ENCODE measurements at regions not wholly inside any gene's neighbourhood (a gene's known extent, or its start where the extent isn't known, plus 50 kb on each side); places are given as distances from the start of the nearest gene placed in this dataset.

DNA sequence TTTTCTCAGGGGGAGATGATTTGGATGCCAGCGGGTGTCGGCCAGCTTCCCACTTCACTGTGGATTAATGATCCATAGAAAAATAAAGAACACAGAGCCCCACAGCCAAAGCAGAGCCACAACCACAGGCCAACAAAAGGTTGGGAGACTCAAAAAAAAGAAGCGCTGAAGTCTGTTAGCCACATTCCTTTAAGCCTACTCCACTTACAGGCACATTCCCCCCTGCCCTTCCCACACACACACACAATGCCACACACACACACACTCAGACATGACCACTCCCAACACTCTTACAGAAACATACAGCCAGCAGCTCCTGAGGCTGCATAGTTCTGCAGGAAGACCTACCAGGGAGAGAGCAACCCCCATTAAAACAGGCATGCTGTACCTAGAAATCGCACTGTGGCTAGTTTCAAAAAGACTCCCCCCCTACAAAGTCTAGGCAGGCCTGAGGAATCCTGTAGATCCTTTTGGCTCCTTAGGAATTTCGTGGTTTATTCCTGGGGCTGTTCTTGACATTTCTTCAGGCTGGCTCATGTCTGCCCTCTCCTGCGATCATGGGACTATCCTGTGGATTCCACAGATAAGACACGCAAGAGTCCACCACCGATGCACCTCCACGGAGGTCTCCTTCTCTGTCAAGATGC is 309.4 kb upstream of the TSPY4 start:
- DNase-seq (ENCODE audit: low spot score) = no peak
- Histone ChIP-seq H4K20me1 (ENCODE audit: insufficient read depth, low read length) (no peaks in the 10 kb centered on the region), H3K4me3 (ENCODE audit: low read depth, low read length, poor library complexity, severe bottlenecking) (no peak overlapping the region), H3K9me3 (ENCODE audit: low read length) (no peaks in the 10 kb centered on the region), H3K9me2 (ENCODE audit: insufficient read depth, low read length) (no peaks in the 10 kb centered on the region), H3K79me2 (ENCODE audit: insufficient read depth, low read depth, low read length) (no peaks in the 10 kb centered on the region), H2AFZ (ENCODE audit: low read length) (no peak overlapping the region), H3K27ac (ENCODE audit: low read depth, low read length, poor library complexity, severe bottlenecking) (no peak overlapping the region), H3K36me3 (ENCODE audit: insufficient read depth, low read length) (no peaks in the 10 kb centered on the region), H3K4me2 (ENCODE audit: low read length) (no peak overlapping the region), H3K4me1 (ENCODE audit: insufficient read depth, low read length, poor library complexity, severe bottlenecking) (no peaks in the 10 kb centered on the region)
- no TSS peak for BruUV-seq (replicated peaks)
- intact Hi-C loops (cut with micrococcal nuclease; ENCODE audit: unreplicated experiment) = no loop called here
- CTCF ChIA-PET (ENCODE audit: unreplicated experiment) = no interaction called here
- TF ChIP-seq, protein P1, sequence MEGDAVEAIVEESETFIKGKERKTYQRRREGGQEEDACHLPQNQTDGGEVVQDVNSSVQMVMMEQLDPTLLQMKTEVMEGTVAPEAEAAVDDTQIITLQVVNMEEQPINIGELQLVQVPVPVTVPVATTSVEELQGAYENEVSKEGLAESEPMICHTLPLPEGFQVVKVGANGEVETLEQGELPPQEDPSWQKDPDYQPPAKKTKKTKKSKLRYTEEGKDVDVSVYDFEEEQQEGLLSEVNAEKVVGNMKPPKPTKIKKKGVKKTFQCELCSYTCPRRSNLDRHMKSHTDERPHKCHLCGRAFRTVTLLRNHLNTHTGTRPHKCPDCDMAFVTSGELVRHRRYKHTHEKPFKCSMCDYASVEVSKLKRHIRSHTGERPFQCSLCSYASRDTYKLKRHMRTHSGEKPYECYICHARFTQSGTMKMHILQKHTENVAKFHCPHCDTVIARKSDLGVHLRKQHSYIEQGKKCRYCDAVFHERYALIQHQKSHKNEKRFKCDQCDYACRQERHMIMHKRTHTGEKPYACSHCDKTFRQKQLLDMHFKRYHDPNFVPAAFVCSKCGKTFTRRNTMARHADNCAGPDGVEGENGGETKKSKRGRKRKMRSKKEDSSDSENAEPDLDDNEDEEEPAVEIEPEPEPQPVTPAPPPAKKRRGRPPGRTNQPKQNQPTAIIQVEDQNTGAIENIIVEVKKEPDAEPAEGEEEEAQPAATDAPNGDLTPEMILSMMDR (conservative IDR thresholded peaks at IDR 0.05; ENCODE audit: low read length) = no peak
- TF ChIP-seq EZH2phosphoT487 (IDR thresholded peaks at IDR 0.05; ENCODE audit: borderline replicate concordance, low read depth, low read length) = no peak
- POLR2A ChIA-PET = interaction anchor here (1.4 kb wide), 1 partner anchor 15 kb away, joined by 3 read pairs; no protein-coding TSS in a partner anchor

DNA sequence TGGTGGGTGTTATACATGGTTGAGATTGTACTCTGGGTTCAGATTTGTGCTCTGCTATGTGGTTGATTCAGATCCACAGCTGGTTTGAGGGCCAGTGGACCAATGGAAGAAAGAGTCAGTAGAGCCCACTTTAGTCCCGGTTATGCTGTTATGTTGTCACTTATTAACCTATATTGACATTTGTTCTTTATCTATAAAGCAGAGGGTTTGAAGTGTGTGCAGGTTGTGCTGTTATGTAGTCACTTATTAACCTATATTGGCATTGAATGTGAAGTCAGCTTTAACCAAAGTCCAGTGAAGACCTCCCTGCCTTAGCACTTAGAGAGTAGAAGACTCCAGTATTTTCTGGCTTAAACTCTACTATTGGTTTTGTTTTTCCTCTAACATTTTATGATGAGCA is 307.3 kb upstream of the TSPY4 start:
- Histone ChIP-seq H4K20me1 (ENCODE audit: insufficient read depth, low read length) (no peaks in the 10 kb centered on the region), H3K4me1 (ENCODE audit: insufficient read depth, low read length, poor library complexity, severe bottlenecking) (no peaks in the 10 kb centered on the region), H3K27ac (ENCODE audit: low read depth, low read length, poor library complexity, severe bottlenecking) (no peak overlapping the region), H3K4me3 (ENCODE audit: low read depth, low read length, poor library complexity, severe bottlenecking) (no peak overlapping the region), H2AFZ (ENCODE audit: low read length) (no peak overlapping the region), H3K4me2 (ENCODE audit: low read length) (no peak overlapping the region), H3K36me3 (ENCODE audit: insufficient read depth, low read length) (no peaks in the 10 kb centered on the region), H3K9me2 (ENCODE audit: insufficient read depth, low read length) (no peaks in the 10 kb centered on the region), H3K9me3 (ENCODE audit: low read length) (no peaks in the 10 kb centered on the region), H3K79me2 (ENCODE audit: insufficient read depth, low read depth, low read length) (no peaks in the 10 kb centered on the region)
- CTCF ChIA-PET (ENCODE audit: unreplicated experiment) = no interaction called here
- TF ChIP-seq, protein P1 (conservative IDR thresholded peaks at IDR 0.05; ENCODE audit: low read length) = no peak
- no peak for TF ChIP-seq EZH2phosphoT487 (IDR thresholded peaks at IDR 0.05; ENCODE audit: borderline replicate concordance, low read depth, low read length)
- intact Hi-C loops (cut with micrococcal nuclease; ENCODE audit: unreplicated experiment) = no loop called here
- POLR2A ChIA-PET = no interaction called here
- BruUV-seq (replicated peaks) = no TSS peak
- DNase-seq (ENCODE audit: low spot score) = no peak

DNA sequence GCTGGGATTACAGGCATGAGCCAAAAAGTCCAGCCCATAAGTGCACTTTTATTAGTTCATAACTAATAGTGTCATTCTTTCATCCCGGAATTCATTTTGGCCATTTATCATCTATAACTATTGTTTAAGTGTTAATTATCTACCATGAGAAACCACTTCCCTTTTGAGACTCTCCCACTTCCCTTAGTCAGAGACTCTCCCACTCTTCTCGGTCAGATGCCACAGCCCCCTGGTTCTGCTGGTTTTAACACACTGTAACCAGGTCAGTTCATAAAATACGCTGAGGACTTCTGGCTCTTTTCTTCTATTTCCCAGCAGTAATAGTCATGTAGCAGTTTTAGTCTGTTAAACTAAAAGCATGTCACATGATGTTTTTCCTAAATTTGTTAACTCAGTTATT is 303.0 kb upstream of the TSPY4 start:
- Histone ChIP-seq H3K79me2 (ENCODE audit: insufficient read depth, low read depth, low read length) (no peaks in the 10 kb centered on the region), H3K4me2 (ENCODE audit: low read length) (no peak overlapping the region), H3K4me1 (ENCODE audit: insufficient read depth, low read length, poor library complexity, severe bottlenecking) (no peaks in the 10 kb centered on the region), H3K4me3 (ENCODE audit: low read depth, low read length, poor library complexity, severe bottlenecking) (no peak overlapping the region), H3K36me3 (ENCODE audit: insufficient read depth, low read length) (no peaks in the 10 kb centered on the region), H4K20me1 (ENCODE audit: insufficient read depth, low read length) (no peaks in the 10 kb centered on the region), H3K27ac (ENCODE audit: low read depth, low read length, poor library complexity, severe bottlenecking) (no peak overlapping the region), H3K9me3 (ENCODE audit: low read length) (no peaks in the 10 kb centered on the region), H2AFZ (ENCODE audit: low read length) (no peak overlapping the region), H3K9me2 (ENCODE audit: insufficient read depth, low read length) (no peaks in the 10 kb centered on the region)
- TF ChIP-seq EZH2phosphoT487 (IDR thresholded peaks at IDR 0.05; ENCODE audit: borderline replicate concordance, low read depth, low read length) = no peak
- TF ChIP-seq, protein P1 (conservative IDR thresholded peaks at IDR 0.05; ENCODE audit: low read length) = no peak
- BruUV-seq (replicated peaks) = no TSS peak
- intact Hi-C loops (cut with micrococcal nuclease; ENCODE audit: unreplicated experiment) = no loop called here
- ChIA-PET CTCF (ENCODE audit: unreplicated experiment) (no interaction called here), POLR2A (interaction anchor here (0.7 kb wide), 1 partner anchor 29 kb away, joined by 4 read pairs; no protein-coding TSS in a partner anchor)
- peak; percentile 1 for DNase-seq (ENCODE audit: low spot score)
